Panc1 (cell line): ENCODE measurements at regions not wholly inside any gene's neighbourhood (a gene's known extent, or its start where the extent isn't known, plus 50 kb on each side); places are given as distances from the start of the nearest gene placed in this dataset.

Experiments
- POLR2AphosphoS5 ChIP-seq: IDR thresholded peaks from 2 replicates; pipeline ENCODE4 v1.6.1; 2012; ENCODE audit warnings: mild to moderate bottlenecking, low read depth, low read length, moderate library complexity
- TF ChIP-seq, protein P1 (sequence below): fragments of 450-650 bp; IDR thresholded peaks from 2 replicates; pipeline ENCODE4 v1.5.1; 2017; ENCODE audit warnings: mild to moderate bottlenecking

DNA sequence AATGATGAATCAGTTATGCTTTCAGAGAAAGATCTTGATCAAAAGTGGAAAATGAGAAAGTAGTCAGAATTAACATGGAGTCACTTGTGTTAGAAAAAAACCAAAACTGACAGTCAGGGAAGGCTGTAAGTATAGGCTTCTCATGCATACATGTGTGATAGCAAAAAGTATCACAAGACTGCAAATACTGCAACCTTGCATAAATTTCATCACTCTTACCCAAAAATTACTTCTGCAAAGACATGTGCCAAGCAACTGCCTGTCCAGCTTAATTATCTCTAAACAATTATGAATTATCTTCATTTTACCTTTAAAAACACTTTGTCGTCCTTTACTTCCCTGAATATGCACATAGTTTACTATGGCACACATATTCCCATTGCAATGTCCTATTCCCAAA, 2466.4 kb upstream of the PCDH20 start:
- TF ChIP-seq, protein P1, sequence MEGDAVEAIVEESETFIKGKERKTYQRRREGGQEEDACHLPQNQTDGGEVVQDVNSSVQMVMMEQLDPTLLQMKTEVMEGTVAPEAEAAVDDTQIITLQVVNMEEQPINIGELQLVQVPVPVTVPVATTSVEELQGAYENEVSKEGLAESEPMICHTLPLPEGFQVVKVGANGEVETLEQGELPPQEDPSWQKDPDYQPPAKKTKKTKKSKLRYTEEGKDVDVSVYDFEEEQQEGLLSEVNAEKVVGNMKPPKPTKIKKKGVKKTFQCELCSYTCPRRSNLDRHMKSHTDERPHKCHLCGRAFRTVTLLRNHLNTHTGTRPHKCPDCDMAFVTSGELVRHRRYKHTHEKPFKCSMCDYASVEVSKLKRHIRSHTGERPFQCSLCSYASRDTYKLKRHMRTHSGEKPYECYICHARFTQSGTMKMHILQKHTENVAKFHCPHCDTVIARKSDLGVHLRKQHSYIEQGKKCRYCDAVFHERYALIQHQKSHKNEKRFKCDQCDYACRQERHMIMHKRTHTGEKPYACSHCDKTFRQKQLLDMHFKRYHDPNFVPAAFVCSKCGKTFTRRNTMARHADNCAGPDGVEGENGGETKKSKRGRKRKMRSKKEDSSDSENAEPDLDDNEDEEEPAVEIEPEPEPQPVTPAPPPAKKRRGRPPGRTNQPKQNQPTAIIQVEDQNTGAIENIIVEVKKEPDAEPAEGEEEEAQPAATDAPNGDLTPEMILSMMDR, result no peak
- TF ChIP-seq POLR2AphosphoS5, result no peak
